ENCODE measurements at regions not wholly inside any gene's neighbourhood (a gene's known extent, or its start where the extent isn't known, plus 50 kb on each side); places are given as distances from the start of the nearest gene placed in this dataset.

- TF ChIP-seq TAF1 (IDR thresholded peaks at IDR 0.05; ENCODE audit: borderline replicate concordance, low read depth, low read length) (no peak), POLR2A (IDR thresholded peaks at IDR 0.05; ENCODE audit: low read depth, low read length) (no peak), POLR2AphosphoS5 (IDR thresholded peaks at IDR 0.05; ENCODE audit: low read depth, low read length) (no peak)
These were observed 277.4 kb downstream of the ETS1 start for GRCh38 chr11:128310005-128310404.
